AG09309 (cell line): ENCODE measurements at regions not wholly inside any gene's neighbourhood (a gene's known extent, or its start where the extent isn't known, plus 50 kb on each side); places are given as distances from the start of the nearest gene placed in this dataset.

ENCODE experiments used
- DNase-seq: peaks from one replicate; pipeline ENCODE4 v3.0.0-alpha.2; 2010; ENCODE audit warnings: low read depth
- H3K4me3 ChIP-seq: 2 replicates; pipeline ENCODE4 v1.5.1; 2011; ENCODE audit warnings: mild to moderate bottlenecking, low read depth, low read length, moderate library complexity; ENCODE audit not compliant: control insufficient read depth
- CTCF ChIP-seq: IDR thresholded peaks from 2 replicates; pipeline ENCODE4 v1.5.1; 2011; ENCODE audit warnings: mild to moderate bottlenecking, low read depth, low read length, inconsistent platforms; ENCODE audit not compliant: insufficient read depth, control insufficient read depth; ENCODE audit errors: missing control alignments

- DNase-seq: no peak
- no peak overlapping the region for H3K4me3 ChIP-seq
- TF ChIP-seq CTCF: no peak
These were observed 87.5 kb downstream of the NCOR2 start for GRCh38 chr12:124479680-124480468.

- H3K4me3 ChIP-seq: no peak overlapping the region
- DNase-seq: no peak
- TF ChIP-seq CTCF: no peak
These were observed 88.3 kb downstream of the NCOR2 start for GRCh38 chr12:124478985-124479645.

- DNase-seq: no peak
- no peak overlapping the region for H3K4me3 ChIP-seq
- no peak for TF ChIP-seq CTCF
These were observed 89.0 kb downstream of the NCOR2 start for GRCh38 chr12:124478416-124478815.

GRCh38 chr12:124477107-124477915 lies 90.1 kb downstream of the NCOR2 start:
- DNase-seq: no peak
- no peak for TF ChIP-seq CTCF
- H3K4me3 ChIP-seq: no peak overlapping the region

- no peak overlapping the region for H3K4me3 ChIP-seq
- no peak for DNase-seq
- TF ChIP-seq CTCF: no peak
These were observed 91.4 kb downstream of the NCOR2 start for GRCh38 chr12:124476011-124476400.

GRCh38 chr12:124475295-124476010 lies 92.0 kb downstream of the NCOR2 start:
- no peak for TF ChIP-seq CTCF
- no peak overlapping the region for H3K4me3 ChIP-seq
- no peak for DNase-seq
